SK-N-SH treated with all-trans-retinoic acid at 6 μM for 48 hours (cell line): ENCODE measurements at regions not wholly inside any gene's neighbourhood (a gene's known extent, or its start where the extent isn't known, plus 50 kb on each side); places are given as distances from the start of the nearest gene placed in this dataset.

Source experiments
- ZFP3 ChIP-seq: fragments of 250-450 bp; sonication (Bioruptor Pico); IDR thresholded peaks from 2 replicates; pipeline ENCODE4 v1.5.0; 2020; ENCODE audit warnings: mild to moderate bottlenecking, moderate library complexity
- ZFP30 ChIP-seq: fragments of 450-650 bp; formaldehyde crosslinking; IDR thresholded peaks from 2 replicates; pipeline ENCODE4 v1.5.0; 2022; ENCODE audit warnings: mild to moderate bottlenecking, moderate library complexity
- ZNF8 ChIP-seq: fragments of 450-650 bp; formaldehyde crosslinking; IDR thresholded peaks from 2 replicates; pipeline ENCODE4 v1.5.0; 2020; ENCODE audit warnings: mild to moderate bottlenecking, moderate library complexity
- TF ChIP-seq, protein P1 (sequence below): fragments of 250-450 bp; sonication (Bioruptor Pico); IDR thresholded peaks from 2 replicates; pipeline ENCODE4 v1.8.0; 2020; ENCODE audit warnings: mild to moderate bottlenecking, moderate library complexity, borderline replicate concordance
- TF ChIP-seq, protein P2 (sequence below): fragments of 250-450 bp; sonication (Bioruptor Pico); IDR thresholded peaks from 2 replicates; pipeline ENCODE4 v1.8.0; 2021; ENCODE audit warnings: low read depth, mild to moderate bottlenecking, moderate library complexity, borderline replicate concordance

DNA sequence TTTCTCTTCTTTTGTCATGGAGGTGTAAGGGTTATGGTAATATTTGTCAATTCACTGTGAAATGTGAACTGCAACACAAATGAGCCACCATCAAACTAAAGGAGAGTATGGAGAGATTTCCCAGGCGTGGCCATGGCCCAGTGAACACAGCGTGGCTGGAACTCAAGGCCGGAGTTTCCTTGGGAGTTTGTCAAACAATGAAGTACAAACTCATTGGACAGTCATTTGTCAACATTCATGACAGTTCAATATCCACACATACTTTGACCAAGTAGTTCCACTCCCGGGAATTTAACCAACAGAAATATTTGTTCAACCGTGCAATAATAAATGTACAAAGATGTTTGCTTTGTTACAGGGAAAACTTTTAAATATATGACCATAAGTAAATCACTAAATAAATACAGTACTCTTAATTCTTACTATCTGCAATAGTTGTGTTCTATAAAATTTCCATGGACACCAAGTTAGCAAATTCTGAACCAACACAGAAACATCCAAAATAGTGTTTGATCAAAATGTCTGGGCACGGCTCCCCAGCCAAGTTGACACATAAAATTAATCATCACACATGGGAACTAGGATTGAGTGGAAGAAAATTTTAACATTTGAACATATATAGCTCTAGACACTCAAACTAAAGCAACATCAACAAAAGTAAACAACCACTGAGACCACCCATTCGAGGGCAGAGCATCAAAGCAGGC is 87.1 kb downstream of the DIRAS2 start:
- TF ChIP-seq, protein P1, sequence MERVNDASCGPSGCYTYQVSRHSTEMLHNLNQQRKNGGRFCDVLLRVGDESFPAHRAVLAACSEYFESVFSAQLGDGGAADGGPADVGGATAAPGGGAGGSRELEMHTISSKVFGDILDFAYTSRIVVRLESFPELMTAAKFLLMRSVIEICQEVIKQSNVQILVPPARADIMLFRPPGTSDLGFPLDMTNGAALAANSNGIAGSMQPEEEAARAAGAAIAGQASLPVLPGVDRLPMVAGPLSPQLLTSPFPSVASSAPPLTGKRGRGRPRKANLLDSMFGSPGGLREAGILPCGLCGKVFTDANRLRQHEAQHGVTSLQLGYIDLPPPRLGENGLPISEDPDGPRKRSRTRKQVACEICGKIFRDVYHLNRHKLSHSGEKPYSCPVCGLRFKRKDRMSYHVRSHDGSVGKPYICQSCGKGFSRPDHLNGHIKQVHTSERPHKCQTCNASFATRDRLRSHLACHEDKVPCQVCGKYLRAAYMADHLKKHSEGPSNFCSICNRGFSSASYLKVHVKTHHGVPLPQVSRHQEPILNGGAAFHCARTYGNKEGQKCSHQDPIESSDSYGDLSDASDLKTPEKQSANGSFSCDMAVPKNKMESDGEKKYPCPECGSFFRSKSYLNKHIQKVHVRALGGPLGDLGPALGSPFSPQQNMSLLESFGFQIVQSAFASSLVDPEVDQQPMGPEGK (CRISPR knock-in tag) = no peak
- no peak for TF ChIP-seq ZNF8 (CRISPR knock-in tag)
- TF ChIP-seq ZFP30 (CRISPR knock-in tag) = no peak
- TF ChIP-seq ZFP3 (CRISPR knock-in tag) = no peak
- TF ChIP-seq, protein P2, sequence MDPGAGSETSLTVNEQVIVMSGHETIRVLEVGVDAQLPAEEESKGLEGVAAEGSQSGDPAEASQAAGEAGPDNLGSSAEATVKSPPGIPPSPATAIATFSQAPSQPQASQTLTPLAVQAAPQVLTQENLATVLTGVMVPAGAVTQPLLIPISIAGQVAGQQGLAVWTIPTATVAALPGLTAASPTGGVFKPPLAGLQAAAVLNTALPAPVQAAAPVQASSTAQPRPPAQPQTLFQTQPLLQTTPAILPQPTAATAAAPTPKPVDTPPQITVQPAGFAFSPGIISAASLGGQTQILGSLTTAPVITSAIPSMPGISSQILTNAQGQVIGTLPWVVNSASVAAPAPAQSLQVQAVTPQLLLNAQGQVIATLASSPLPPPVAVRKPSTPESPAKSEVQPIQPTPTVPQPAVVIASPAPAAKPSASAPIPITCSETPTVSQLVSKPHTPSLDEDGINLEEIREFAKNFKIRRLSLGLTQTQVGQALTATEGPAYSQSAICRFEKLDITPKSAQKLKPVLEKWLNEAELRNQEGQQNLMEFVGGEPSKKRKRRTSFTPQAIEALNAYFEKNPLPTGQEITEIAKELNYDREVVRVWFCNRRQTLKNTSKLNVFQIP = no peak
